OCI-LY3 (cell line): ENCODE measurements at regions not wholly inside any gene's neighbourhood (a gene's known extent, or its start where the extent isn't known, plus 50 kb on each side); places are given as distances from the start of the nearest gene placed in this dataset.

ENCODE experiments used
- EZH2phosphoT487 ChIP-seq: fragments of 200-600 bp; shearing (Covaris generic); IDR thresholded peaks from 2 replicates; pipeline ENCODE4 v1.6.1; 2018; ENCODE audit warnings: antibody characterized with exemption, mixed run types, low read depth
- TF ChIP-seq, protein P1 (sequence below): fragments of 200-600, 300-600 bp; sonication (generic); IDR thresholded peaks from 2 replicates; pipeline ENCODE4 v1.5.1; 2014; ENCODE audit warnings: antibody characterized with exemption, low read length, low read depth

DNA sequence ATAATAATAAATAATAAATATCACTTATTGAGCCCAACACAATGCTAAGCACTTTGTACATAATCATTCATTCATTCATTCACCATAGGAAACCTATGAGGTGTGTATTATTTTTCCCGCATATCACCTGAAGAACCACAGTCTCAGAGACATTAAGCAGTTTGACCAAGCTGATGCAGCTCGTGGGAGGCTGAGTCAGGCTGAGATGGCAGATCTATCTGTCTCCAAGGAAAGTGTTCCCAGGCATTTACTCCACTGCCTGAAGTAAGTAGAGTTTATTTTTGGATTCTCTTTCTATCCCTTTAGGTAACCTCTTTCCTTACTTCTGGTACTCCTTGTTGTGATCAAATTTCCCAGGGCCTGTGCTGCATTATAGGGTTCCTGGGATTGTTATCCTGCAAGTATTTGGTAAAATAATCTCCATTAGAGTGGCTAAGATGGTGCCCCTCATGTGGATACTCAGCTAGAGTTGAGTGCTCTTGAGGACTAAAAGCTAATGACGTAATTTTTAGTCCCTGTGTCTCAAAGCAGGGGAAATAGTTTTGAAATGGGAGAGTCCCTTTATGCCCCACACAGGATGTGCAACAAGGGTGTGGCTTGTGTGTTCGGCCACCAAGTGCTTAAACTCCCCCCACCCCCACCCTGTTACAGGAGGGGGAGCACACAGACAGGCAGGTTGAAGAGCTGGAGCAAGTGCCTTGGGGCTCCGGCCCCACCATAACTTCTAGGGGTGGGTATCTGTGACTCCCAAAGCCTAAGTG lies 467.0 kb downstream of the STIM2 start:
- TF ChIP-seq, protein P1, sequence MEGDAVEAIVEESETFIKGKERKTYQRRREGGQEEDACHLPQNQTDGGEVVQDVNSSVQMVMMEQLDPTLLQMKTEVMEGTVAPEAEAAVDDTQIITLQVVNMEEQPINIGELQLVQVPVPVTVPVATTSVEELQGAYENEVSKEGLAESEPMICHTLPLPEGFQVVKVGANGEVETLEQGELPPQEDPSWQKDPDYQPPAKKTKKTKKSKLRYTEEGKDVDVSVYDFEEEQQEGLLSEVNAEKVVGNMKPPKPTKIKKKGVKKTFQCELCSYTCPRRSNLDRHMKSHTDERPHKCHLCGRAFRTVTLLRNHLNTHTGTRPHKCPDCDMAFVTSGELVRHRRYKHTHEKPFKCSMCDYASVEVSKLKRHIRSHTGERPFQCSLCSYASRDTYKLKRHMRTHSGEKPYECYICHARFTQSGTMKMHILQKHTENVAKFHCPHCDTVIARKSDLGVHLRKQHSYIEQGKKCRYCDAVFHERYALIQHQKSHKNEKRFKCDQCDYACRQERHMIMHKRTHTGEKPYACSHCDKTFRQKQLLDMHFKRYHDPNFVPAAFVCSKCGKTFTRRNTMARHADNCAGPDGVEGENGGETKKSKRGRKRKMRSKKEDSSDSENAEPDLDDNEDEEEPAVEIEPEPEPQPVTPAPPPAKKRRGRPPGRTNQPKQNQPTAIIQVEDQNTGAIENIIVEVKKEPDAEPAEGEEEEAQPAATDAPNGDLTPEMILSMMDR, result no peak
- TF ChIP-seq EZH2phosphoT487, result no peak
